NCI-H526 treated with DMSO at 0.1 percent for 48 hours (cell line): ENCODE measurements at regions not wholly inside any gene's neighbourhood (a gene's known extent, or its start where the extent isn't known, plus 50 kb on each side); places are given as distances from the start of the nearest gene placed in this dataset.

Experiments used
- DNase-seq: peaks from one replicate; lab custom pipeline; 2025; lab: John Stamatoyannopoulos, UW

DNA sequence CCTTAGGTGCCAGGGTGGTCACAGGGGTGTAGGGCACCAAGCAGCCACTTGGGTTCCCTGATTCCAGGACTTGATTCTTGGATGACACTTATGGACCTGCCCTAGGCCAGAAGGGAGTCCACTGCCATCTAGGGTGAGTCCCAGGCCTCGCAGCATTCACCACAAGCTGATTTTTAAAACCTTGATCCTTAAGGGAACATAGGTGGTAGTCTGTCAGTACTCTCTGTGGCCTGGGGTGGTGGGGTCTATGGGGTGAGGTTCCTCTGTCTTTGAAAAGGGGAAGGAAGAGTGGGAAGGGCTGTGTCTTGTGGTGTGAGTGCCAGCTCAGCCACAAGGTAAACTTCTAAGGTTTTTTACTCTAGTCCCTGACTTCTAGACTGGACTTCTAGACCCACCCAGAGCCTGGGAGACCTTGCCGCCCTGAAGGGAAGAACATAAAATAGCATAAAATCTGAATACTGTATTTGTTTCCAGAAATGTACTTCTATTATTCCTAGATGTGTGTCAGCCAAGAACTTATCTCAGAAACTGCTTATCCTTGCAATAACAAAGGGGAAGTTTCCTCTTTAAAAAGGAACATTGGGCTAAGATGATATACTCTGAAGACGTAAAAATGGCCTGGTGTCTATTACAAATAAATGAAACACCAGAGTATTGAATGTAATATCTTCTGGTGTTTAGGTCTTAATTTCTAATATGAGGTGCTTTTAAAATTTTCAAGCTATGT, 757.3 kb downstream of the LTN1 start:
- no peak for DNase-seq

DNA sequence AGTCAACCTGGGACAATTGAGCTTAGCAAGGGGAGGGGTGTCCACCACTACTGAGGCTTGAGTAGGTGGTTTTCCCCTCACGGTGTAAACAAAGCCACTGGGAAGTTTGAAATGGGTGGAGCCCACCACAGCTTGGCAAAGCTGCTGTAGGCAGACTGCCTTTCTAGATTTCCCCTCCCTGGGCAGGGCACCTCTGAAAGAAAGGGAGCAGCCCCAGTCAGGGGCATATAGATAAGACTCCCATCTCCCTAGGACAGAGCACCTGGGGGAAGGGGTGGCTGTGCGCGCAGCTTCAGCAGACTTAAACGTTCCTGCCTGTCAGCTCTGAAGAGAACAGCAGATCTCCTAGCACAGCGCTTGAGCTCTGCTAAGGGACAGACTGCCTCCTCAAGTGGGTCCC, 758.4 kb downstream of the LTN1 start:
- DNase-seq = no peak

DNA sequence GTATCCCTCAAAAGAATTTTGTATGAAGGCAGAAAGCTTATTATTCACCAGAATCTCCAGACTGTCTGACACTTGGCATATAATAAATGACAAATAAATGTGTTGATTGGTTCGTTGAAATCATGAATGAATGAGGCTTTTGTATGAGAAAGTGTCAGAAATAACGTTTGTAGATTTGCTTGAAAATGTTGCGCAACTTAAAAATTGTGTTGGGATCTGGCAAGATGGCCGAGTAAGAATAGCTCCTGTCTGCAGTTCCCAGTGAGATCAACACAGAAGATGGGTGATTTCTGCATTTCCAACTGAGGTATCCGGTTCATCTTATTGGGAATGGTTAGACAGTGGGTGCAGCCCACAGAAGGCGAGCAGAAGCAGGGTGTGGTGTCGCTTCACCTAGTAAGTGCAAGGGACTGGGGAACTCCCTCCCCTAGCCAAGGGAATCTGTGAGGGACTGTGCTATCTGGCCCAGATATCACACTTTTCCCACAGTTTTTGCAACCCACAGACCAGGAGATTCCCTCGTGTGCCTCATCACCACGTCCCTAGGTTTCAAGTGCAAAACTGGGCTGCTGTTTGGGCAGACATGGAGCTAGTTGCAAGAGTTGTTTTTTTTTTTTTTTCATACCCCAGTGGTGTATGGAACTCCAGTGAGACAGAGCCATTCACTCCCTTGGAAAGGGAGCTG, 759.0 kb downstream of the LTN1 start:
- DNase-seq = no peak

DNA sequence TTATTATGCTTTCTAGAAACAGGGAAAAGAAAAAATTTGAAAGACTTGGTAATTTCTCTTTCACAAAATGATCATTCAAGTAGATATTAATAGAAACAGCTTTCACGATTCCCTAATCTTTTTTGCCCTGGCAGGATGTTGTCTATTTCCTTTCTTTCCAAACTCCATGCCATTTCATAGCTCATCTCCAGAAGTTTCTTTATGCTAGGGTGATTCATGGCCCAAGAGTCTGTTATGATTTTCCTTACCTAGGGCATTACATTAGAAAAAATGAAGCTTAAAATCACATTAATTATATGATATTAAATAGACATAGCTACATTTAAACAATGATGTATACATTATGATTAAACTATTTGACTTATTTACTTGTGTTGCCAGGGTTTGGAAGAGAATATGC, 762.1 kb downstream of the LTN1 start:
- no peak for DNase-seq

DNA sequence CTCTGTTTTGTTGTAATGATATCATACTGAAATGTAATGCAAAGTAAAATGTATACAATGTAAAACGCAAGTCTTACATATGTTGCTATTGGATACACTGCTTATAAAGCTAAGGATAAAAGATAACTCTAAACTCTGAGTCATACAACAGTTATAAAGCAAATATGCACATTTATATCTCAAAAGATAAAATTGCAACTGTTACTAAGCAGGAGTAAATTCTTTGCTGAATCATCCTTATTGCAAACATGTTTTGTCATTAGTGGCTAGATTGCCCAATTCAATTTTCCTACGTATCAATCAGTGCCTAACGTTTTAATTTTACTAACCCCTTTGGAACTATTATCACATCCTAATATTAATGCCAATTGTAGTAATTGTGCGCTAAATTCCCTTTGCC, 762.9 kb downstream of the LTN1 start:
- no peak for DNase-seq

DNA sequence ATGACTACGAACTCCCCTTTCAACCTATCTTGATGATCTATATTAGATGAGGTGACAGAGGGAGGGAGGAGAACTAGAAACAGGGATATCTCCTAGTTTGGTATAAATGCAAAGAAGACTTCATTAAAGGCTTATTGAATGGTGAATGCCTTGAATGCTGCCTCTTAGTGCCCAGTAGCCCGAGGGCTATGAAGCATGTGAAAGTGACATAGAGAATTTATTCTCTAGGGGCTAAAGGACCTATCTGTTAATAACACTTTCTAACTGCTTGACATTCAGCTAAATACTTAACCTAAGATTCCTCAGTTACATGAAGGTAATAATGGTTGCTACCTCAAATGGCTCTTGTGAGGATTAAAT, 764.1 kb downstream of the LTN1 start:
- no peak for DNase-seq

DNA sequence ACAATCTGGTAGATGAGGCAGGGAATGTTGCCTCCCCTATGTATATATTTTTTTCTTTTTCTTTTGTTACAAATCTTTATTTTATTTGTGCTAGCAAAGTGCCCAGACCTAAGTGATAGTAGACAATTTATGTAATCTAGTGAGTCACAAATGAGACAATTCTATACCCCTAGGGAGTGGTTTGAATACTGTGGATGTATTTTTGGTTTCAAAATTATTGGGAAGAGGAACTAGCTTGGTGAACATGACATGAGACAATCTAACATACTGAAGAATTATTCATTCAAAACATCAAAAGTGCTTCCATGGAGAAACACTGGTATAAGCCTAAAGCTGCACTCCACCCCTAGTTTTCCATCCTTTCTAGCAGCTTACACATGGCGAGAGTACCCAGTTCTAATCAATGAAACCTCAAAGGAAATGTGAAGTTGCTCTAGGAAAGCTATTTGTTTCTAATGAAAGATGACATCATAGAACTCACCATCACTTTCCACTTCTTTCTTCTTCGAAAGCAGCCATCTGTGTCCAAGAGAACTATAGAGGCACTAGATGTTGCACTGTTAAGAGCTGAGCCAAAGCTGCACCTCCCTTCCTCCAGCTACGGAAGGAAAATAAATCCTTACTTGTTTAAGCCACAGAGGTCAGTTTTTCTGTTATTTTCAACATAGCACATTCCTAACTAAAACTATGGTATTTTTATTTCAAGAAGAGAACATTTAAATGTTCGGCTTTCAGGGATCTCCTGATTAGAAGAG, 764.6 kb downstream of the LTN1 start:
- no peak for DNase-seq

DNA sequence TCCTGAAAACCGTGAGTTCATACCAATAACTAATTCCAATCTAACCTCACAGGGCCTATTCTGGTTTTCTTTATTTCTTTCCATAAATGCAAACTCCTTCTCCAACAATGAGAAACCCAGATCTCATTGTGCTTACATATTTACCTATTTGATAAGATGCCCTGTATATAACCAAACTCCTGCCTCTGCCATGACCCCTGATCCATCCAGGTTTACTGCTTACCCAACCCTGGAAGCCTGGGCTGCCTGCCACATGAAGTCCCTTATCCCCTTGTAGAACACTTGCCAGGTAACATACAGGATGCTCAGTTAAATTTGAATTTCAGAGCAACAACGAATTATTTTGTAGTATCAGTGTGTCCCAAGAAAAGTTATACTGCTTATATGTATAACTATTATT, 766.1 kb downstream of the LTN1 start:
- no peak for DNase-seq

DNA sequence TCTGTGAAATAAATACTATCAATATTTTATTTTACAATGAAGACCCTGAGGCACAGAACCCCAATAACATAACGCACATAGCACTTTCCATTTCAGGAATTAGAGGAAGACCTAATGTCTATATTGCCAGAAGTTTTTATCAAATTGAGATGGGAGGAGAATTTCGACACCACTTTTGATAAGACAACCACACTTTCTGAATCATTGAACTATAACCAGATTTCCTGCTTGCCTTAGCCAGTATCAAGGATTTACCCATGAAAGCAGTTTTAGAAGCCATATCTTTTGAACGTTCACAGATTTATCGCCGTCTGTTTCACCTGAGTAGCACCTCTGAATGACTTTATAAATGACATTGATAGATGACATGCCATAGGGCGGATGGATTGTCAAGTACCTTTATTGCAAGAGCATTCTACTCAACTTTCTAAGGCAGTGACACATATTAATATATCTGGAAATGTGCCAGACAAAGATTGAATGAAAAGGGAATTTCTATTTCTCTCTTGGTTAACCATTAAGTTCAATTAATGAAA, 768.4 kb downstream of the LTN1 start:
- DNase-seq = no peak

DNA sequence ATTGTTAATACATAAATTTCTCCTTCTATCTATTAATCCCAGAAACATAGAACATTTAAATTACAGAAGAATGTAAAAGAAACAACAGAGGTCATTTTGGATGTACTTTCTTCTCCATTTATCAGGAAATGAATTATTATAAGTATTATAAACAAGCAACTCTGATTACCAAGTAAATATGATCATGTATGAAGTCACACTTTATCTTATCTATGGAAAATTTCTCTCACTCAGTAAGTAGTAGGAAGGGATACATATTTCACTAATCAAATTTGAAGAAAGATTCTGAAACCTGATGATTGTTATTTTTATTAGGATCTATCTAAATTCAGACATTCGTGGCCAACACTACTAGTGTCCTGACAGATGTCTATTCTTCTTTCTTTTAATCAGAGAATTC, 770.7 kb downstream of the LTN1 start:
- no peak for DNase-seq

DNA sequence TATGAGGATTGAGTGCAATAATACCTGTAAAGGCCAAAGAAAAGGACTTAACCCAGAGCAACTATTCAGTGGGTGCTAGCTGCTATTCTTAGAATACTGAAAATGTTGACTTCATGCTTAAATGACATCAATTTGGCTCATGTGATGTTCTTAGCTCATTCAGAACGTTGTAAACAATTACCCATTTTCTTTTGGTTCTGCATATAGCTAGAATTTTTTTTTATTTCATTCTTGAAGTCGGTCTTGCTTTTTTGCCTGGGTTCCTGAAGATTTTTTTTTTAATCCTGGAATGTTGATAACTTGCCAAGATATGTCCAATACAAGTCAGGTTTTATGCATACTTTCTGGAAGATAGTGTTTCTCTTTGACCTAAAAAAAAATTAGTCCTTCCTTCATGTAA, 772.0 kb downstream of the LTN1 start:
- DNase-seq = no peak

DNA sequence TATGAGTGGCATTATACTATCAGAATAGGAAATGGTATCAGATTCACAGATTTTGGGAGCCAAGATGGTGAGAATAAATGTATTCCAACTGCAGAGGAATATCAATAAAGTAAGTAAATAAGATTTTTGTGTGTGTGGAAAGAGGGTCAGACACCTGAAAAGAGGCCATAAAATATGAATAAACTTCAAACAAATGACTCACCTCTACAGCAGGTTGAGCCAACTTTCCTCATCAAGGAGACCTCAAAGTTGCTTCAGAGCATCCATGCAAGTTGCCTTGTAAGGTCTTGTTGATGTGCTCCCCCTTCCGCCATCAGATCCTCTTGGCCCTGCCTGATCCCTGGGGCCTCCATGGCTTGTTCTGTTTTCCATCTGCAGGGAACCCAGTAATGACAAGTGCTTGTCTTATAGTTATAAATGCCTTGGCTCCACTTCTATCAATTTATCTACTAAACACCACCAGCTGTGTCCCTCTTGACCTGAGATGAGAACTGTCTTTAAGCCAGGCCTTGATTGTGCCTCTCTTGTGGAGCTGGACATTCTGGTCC, 775.6 kb downstream of the LTN1 start:
- DNase-seq = no peak

DNA sequence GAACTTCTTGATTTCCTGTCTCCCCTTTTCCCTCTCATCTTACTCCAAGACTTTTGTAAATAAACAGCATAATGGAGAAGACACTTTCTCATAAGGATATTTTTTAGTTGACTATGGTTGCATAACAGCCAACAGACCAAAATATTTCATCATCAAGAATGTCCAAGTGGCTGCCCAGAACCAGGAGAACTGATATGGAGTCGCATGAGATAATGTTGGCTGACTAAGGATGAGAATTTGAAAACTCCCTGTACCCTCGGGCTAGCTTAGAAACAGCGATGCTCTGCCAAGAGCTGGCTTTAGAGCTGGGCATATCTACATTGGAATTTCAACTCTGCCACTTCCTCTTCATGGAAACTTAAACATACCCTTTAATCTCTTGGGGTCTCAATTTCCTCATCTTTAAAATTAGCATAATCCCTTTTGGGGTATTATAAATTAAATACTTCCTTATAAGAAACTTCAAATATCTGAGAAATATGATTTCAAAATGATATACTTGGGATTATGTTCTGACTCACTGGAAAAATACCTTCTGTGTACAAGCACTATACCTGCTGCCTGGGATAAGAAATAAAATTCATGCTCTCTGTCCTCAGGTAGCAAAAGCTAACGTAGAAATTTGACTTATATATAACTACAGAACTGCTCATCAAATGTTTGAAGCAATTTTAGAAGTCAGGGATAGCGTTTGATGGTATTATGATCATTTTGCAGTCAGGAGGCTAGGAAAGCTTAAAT, 777.3 kb downstream of the LTN1 start:
- no peak for DNase-seq

DNA sequence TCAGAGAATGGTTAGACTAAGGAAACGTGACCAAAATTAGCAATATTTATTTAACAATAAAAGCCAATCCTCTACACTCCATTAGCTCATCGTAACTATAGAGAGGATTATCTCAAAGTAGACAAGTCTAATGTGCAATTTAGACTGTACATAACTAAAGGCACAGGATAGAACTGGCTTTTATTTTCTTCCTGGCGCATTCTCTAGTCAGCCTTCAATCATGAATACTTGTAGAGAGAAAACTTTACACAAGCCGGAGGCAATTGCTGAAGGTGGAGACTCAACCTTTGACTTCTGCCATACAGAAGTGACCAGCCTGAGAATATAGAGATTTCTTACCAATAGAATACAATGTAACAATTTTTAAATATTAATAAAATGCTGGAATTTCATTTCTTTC, 777.9 kb downstream of the LTN1 start:
- no peak for DNase-seq

DNA sequence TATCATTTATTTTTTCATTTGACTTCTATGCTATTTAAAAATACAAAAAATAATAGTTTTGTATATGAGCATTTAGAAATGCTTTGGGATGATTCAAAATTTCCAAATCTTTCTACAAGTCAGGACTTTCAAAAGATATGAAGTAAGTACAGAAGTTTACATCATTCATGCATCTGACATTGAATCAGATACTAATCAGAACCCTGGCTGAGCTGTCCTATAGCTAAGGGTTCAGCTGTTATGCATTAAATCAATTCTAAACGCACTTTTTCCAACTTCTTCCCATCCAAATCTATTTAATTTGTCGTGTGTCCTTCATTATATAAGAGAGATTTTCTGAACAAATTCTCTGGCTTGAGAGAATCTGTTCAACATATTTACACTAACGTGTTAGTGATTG, 779.4 kb downstream of the LTN1 start:
- DNase-seq = no peak

DNA sequence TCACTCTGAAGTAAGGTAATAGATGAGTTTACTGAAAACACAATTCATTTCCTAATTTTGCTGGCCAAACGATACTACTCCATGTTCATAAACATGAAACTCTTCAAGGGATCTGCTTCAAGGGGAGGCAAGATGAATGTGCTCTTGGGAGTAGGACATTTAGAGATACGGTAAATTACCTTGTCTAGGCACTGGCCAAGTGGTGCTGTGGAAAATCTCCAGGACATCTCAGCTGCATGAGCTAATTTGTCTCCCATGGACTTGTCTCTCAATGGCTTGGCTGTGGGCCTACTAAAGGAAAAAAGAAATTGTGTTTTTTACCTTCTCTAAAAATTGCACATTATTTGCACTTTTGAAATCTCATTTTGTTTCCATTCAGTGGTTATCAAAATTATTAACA, 780.6 kb downstream of the LTN1 start:
- DNase-seq = no peak

DNA sequence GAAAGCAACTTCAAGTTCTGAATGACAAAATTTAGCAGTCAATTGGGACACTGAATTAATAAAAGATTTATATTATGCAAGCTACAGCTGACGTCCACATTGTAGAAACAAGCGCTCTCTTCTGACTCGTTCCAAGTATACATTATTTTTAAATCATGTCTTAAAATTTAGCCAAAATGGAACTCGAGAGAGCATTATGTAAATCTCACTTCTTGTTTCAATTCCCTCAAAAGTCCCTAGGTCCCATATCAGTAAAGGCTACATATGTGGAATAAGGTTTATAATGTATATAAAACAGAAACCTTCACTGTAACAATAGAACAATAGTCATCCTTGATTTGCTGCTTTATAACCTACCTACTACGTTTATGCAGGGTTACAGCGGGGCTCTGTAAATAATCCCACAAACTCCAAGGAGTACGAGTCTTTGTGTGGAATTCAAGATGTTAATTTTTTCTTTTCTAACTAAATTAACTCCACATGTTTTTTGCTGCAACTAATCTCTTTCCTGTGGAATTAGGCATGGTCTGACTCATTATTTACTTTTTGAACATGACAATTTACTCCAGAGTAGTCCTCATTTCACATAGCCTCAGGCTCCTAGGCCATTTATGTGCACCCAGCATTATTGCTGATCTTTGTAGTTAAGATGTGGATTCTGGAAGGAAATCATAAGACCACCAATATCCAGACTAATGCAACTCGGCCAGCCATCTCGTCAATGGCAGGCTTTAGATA, 785.1 kb downstream of the LTN1 start:
- no peak for DNase-seq

DNA sequence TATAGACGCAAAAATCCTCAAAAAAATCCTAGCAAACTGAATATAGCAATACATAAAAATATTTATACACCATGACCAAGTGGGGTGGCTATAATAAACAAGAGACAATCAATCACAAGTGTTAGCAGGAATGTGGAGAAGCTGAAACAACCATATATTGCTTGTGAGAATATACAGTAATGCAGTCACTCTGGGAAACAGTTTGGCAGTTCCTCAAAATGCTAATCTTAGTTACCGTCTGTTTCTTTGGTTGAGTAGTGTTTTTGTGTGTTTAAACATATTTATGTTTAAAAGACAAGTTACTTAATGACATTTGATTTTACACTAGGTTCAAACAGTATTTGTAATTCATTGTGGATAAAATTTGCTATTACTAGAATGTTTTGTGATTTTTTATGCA, 792.0 kb downstream of the LTN1 start:
- no peak for DNase-seq

DNA sequence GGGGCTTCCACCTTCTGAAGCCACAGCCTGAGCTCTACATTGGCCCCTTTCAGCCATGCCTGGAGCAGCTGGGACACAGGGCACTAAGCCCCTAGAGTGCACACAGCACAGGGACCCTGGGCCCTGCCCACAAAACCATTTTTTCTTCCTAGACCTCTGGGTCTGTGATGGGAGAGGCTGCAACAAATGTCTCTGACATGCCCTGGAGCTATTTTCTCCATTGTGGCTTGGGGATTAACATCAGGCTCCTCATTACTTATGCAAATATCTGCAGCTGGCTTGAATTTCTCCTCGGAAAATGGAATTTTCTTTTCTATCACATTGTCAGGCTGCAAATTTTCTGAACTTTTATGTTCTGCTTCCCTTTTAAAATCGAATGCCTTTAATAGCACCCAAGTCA, 795.7 kb downstream of the LTN1 start:
- no peak for DNase-seq

DNA sequence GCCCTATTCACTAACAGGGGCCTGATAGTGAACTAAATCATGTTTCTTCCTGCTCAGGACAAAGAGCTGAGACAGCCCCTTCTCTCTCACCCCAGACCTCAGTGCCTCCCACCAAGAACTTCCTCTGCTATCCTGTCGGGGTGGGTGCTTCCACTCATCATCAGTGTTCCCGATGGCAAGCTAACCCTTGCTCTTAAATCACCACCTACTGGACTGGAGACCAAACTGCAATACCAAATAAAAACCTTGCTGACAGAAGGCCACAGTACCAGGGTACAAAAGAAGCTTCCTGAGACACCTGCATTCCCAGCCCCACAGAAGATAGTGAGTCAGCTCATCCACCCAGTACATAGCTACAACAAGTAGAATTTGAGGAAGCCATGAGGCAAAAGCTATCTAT, 799.5 kb downstream of the LTN1 start:
- DNase-seq = no peak

DNA sequence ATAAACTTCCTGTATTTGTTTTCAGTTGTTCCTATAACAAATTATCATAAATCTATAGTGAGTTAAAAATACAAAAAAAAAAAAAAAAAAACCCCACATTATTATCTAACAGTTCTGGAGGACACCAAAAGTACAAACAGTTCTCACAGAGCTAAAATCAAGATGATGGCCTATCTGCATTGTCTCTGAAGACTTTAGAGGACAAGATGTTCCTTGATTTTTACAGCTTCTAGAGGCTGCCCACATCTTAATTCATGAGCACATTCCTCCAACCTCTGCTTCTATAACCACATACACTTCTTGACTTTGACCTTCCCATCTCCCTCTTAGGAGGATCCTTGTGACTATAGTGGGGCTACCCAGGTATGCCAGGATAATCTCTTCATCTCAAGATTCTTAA, 806.1 kb downstream of the LTN1 start:
- DNase-seq = no peak
